Activated CD4-positive, alpha-beta T cell treated with anti-CD3 and anti-CD28 coated beads, Interleukin-2, amount 50 U/mL, for 16 hours (primary cell): ENCODE measurements at regions not wholly inside any gene's neighbourhood (a gene's known extent, or its start where the extent isn't known, plus 50 kb on each side); places are given as distances from the start of the nearest gene placed in this dataset.

Source experiments
- DNase-seq: peaks from one replicate; pipeline ENCODE4 v3.0.0-alpha.2; 2020

- no peak for DNase-seq
Measured at GRCh38 chr13:76406243-76406642, 480.0 kb downstream of the KCTD12 start.

- DNase-seq: no peak
Measured at GRCh38 chr13:76398425-76398824, 487.8 kb downstream of the KCTD12 start.

- DNase-seq: peak; percentile 20
Measured at GRCh38 chr13:76397413-76397812, 488.8 kb downstream of the KCTD12 start.

- DNase-seq: no peak
Measured at GRCh38 chr13:76389321-76389720, 496.9 kb downstream of the KCTD12 start.

- DNase-seq: no peak
Measured at GRCh38 chr13:76387566-76387965, 498.6 kb downstream of the KCTD12 start.

- DNase-seq: no peak
Measured at GRCh38 chr13:76386321-76386720, 499.9 kb downstream of the KCTD12 start.

GRCh38 chr13:76385586-76385985 lies 500.6 kb downstream of the KCTD12 start:
- DNase-seq: no peak

GRCh38 chr13:76383676-76384461 lies 502.3 kb downstream of the KCTD12 start:
- no peak for DNase-seq

- DNase-seq: no peak
Measured at GRCh38 chr13:76380446-76381065, 505.6 kb downstream of the KCTD12 start.

- DNase-seq: no peak
Measured at GRCh38 chr13:76379341-76380105, 506.7 kb downstream of the KCTD12 start.

- no peak for DNase-seq
Measured at GRCh38 chr13:76378767-76379166, 507.4 kb downstream of the KCTD12 start.

GRCh38 chr13:76363682-76364289 lies 522.4 kb downstream of the KCTD12 start:
- DNase-seq: no peak

- DNase-seq: no peak
Measured at GRCh38 chr13:76361868-76362267, 524.3 kb downstream of the KCTD12 start.

- no peak for DNase-seq
Measured at GRCh38 chr13:76351541-76352229, 534.5 kb downstream of the KCTD12 start.

GRCh38 chr13:76350399-76350798 lies 535.8 kb downstream of the KCTD12 start:
- no peak for DNase-seq

GRCh38 chr13:76349700-76350099 lies 536.5 kb downstream of the KCTD12 start:
- DNase-seq: no peak

- no peak for DNase-seq
Measured at GRCh38 chr13:76339649-76340048, 546.6 kb downstream of the KCTD12 start.

- no peak for DNase-seq
Measured at GRCh38 chr13:76338003-76338402, 548.2 kb downstream of the KCTD12 start.

GRCh38 chr13:76336889-76337844 lies 549.0 kb downstream of the KCTD12 start:
- DNase-seq: no peak

- DNase-seq: no peak
Measured at GRCh38 chr13:76335463-76335862, 550.7 kb downstream of the KCTD12 start.

- DNase-seq: no peak
Measured at GRCh38 chr13:76331943-76332712, 554.1 kb downstream of the KCTD12 start.
